SHP77 (cell line): ENCODE measurements at regions not wholly inside any gene's neighbourhood (a gene's known extent, or its start where the extent isn't known, plus 50 kb on each side); places are given as distances from the start of the nearest gene placed in this dataset.

ENCODE experiments used
- DNase-seq, 2 experiments: peaks; one replicate each; lab custom pipeline; 2025; lab: John Stamatoyannopoulos, UW

DNA sequence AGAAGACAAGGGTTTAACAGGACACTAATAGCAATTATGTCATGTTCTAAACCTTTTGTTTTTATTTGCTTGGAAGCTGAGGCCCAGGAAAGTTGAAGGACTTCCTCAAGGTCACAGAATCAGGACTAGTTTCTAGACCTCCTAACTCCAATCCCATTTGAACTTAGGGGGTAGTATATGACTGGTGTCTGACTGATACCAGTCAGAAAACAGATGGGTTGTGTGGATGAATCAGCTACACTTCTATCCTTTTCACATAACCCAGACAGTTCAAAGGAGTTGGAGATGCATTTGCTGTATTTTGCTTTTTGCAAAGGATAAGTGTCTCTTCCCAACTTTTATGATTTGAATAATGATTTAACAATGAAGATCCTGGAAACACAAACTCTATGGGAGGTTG lies 322.5 kb downstream of the HLX start:
- DNase-seq: no peak

DNA sequence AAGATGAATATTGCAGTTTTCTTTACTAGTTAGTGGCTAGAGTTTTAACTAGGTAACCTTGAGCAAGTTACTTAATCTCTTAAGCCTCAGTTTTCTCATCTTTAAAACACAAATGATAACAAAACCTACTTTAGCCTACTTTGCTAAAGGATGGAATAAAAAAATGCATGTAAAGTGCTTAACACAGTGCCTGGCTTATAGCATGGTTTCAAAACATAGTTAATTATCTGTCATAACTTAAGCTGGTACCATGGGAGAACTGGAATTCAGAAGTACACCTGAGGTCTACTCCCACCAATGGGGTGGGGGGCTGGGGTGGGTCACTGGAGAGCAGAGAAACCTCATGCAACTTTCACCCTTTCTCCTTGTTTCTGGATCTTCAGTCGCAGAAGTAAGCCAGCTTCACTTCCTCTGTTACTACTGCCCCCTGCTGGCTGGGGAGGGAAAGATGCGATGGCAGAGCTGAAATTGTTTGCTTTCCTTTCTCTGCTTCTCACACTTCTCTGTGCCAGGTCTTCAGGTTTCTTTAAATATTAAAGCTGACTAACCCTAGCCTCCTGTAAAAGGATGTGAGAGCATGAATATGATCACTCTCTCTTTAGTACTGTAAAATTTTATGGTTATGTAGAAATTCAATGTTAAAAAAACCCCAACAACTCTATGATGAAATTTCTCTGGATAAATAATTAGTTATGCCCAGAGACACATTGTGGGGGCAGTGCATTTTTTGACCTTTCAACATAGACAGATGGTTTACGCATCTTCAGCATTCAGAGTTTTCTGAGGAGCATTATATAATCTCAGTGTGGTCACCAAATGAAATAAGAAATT lies 324.2 kb downstream of the HLX start:
- peak; percentile 41 to 65 for DNase-seq

DNA sequence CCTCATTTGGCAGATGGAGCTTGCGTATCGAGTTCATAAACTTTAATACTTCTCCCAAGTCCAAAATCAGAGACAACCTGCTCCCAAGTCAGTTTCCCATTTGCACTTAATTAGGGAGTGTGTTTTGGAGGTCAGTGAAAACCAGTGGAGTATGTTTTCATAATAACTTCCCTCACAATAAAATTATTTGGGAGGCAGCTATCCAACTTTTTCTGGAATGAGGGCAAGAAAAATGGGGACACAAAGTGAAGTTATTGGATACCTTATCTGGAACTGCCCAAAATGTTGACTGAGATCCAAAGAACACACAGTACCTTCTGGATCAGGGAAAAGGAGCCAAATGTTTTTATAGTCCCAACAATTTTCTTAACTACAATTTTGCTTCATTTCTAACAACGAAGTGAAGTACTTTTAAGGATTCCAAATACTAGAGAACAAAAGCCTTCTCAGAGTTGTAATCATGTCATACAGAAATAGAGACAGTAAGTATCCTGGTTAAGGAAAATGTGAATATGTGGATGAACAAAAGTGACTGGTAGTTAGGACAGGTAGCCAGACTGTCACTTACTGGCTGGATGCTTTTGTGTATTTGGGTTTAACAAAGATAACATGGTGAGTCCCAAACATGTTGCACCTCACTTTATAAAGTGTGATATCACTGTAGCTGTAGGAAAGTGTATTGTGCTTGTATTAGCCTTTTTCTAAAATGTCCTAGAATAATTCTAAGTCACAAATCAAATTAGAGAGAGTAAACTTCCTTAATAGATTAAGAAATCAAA lies 325.0 kb downstream of the HLX start:
- no peak for DNase-seq

DNA sequence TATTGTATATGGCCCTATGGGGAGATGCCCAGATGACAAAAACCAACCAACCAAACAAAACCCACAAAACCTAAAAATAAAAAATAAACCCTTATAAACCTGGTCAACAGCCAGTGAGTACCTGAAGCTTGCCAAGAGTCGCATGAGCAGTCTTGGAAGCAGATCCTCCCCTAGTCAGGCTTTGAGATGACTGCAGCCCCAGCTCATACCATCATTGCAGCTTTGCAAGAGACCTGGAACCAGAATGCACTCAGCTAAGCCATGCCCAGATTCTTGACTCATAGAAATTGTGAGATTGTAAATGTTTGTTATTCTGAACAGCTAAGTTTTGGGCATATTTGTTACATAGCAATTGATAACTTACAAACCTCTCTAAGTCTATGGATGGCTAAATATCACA lies 326.8 kb downstream of the HLX start:
- DNase-seq: no peak

DNA sequence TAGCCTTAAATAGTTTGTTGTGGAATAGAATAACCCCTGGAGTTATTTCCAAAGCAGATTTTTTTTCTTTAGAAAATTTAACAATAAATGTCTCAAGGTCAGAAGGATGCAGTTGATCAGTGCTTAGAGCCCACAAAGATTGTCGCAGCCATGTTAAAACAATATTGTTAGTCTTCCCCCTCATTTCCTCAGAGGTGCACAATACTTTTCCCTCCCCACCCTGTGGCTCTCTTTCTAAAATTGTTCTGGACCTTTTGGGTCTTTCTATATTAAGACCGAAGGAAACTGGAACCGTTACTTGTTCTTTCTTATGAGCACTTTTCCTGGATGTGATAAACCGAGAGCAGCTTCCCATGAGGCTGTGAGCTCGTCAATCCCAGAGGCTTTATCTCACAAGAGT lies 333.7 kb downstream of the HLX start:
- DNase-seq: no peak

DNA sequence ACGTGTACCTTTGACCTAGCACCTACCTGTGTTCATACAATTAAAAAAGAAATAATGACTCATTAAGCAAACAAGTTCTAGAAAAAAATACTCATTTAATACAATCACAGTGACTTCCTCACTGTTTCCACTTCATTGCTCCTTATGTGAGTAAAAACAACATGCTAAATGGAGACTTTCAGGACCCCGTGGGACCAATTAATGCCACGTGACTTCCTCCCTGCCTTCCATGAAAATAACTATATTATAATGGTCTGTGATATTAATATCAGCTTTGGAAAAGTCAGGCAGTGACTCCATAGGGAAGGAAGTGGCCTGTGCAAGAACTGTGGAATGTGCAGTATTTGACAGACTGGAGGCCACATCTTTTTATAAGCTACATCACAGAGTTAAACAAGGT lies 337.8 kb downstream of the HLX start:
- DNase-seq: no peak

DNA sequence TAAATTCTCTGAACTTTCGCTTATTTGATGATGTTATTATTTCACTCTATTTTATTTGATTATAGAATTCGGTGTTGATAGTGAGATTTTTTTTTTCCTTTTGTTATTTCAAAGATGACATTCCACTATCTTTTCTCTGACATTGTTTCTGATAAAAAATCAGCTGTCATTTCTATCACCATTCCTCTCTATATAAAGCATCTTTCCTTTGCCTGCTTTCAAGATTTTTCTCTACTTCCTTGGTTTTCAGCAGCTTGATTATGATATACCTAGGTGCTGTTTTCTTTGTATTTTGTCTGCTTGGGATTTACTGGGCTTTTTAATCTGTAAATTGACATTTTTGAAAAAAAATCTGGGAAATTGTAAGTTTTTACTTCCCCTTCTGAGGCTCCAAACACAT lies 344.0 kb downstream of the HLX start:
- DNase-seq: no peak

DNA sequence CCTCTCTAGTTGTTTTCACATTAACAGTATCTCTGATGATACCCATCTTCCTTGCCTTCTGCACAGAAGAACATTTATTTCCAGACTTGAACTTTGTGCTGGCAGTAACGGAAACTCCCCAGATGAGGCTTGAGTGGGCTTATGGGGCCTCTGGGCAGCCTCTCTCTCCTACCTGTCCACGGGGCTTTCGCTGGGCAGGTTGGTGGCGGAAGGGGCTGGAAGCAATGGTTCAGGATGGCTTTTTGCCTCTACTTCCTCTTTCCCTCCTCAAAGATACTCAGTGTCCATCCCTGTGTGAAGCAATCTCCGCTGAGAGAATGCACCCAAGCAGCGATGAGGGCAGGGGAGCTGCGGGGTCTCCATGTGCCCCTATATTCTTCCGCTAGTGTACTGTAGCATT lies 348.2 kb downstream of the HLX start:
- DNase-seq: no peak

DNA sequence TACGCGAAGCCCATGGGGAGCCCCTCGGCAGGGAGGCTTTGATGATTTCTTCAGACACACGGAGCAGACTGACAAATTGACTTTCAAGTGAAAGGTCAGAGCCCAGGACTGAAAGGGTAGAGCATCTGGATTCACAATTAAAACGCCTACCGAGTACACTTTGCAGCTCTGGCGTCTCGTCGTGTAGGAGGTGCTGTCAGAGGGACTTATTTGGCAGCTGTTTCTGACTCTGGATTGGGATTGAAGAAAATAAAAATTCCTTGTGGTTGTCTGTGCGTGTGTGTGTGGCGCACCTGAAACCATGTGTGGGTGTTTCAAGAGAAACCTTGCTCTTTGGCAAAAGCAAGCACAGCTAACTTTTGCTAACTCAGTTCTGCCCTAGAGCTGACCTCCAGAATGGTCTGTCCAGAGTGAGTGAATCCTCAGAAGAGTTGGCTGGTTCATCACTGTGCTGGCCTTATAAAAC lies 348.7 kb downstream of the HLX start:
- DNase-seq: no peak

DNA sequence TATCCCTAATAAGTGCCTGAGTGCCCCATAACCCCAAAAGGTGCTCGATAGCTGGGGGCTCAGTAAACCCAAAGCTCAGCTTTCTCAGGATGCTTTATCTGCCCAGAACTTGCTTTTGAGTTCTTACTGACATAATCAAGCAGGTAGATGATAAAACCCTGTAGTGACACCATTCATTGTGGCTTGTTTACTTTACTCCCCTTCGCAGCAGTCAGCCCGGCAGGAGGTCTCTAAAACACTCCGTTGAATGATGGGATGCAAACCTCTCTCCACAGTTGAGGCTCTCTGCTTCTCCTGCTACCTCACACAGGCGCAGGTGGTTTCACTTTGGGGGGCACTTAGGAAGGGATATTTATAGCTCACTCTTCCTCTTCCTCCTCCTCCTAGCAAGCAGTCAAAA lies 349.4 kb downstream of the HLX start:
- DNase-seq: no peak

DNA sequence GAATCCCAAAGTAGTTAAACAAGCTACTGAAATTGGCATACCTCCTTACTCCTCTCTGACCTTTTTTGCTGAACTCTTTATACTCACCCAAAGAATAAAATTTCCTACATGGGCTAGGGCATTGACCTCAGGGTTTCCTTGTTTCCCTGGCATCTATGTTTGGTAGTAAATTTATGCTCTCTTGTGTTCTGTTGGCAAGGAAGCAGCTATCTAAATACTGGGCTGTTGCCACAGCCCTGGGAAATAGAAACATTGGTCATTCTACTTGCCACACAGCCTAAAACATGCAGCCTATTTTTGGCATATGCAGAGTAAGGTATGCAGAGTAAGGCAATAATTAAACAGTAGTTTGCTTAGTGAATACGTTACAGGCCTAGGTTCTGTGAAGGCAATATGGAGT lies 351.4 kb downstream of the HLX start:
- DNase-seq: no peak

DNA sequence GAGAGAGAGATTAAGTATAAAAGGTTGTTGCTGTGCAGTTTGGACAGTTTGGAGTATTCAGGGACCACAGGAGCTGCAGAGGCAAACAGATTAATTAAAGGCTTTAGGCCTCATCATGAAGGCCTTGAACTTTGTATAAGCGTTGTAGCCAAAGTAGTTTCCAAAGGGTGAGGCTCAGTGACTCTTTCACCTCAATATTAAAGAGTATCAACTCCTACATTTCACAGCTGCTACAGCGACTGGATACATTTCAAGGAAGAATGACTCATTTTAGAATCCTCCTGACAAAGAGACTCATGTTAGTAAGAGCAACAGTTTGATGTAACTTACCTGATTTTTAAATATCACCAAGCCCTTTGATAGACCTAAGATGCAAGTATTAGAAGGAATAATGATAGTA lies 355.5 kb downstream of the HLX start:
- no peak for DNase-seq

DNA sequence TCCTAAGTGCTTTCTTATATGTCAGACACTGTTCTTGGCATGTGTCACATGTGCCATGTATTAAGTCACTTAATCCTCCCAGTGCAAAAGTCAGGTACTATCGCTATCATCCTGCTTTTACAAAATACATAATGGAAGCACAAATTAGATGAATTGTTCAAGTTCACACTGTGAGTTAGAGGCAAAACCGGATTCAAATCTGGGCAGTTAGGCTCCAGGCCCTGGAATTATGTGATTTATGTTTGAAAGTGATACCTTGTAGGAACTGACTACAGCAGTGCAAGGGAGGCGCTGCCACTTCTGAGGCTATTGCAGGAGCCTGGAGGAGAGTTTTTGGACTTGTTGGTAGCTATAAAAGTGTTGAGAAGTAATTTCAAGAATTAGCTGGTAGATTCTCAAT lies 358.3 kb downstream of the HLX start:
- no peak for DNase-seq

DNA sequence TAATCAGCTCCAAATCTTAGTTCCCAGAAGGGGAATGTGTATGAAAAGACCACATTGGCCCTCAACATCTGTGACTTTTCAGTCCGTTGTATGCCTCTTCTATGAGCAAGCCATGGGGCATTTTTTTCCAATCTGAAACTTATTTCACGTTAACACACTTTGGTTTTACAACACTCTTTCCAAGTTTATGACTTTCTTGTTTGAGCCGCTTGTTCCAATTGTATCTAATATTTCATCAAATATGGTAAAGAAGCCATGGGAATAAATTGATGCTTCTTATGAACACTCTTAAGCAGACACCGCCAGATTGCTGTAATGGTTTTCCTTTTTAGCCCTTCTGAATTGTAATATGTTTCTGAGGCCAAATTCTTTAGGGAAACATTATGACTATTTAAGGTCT lies 359.9 kb downstream of the HLX start:
- DNase-seq: no peak

DNA sequence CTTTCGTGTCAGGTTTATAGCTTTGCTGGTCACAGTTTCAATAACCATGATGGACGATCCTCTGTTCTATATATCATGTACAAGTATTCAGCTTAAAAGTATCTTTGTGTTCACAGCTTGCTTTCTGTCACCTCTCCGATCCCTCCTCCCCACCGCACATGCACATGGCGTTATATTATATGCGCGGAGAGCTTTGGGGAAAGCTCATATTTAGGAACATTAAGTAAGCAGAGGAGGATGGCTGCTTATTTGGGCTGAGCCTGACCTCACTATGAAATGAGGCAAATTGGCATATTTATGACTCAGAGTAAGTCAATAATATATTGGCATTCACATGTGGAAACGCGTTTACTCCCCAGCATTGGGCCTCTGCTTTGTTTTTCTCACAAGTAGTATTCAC lies 360.5 kb downstream of the HLX start:
- peak; percentile 64 to 66 for DNase-seq

DNA sequence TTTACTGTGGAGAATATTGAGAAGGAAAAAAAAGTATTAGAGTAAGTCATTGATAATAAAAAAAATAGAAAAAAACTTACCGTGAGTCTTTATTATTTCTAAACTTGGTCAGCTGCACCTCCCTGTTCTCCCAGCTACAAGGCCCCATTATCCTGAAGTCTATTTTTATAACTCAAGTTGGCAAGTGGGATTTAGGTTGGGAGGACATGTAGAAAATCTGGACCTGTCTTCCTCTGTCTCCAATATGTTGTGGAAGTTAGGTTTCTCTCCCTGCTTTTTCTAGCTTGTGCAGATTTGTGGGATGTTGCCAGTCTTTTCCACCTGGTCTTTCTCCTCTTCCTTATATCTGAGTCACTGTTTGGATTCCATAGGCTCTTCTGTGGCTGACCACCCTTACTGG lies 361.4 kb downstream of the HLX start:
- DNase-seq: peak in 1 of 2 experiments; percentile 25

DNA sequence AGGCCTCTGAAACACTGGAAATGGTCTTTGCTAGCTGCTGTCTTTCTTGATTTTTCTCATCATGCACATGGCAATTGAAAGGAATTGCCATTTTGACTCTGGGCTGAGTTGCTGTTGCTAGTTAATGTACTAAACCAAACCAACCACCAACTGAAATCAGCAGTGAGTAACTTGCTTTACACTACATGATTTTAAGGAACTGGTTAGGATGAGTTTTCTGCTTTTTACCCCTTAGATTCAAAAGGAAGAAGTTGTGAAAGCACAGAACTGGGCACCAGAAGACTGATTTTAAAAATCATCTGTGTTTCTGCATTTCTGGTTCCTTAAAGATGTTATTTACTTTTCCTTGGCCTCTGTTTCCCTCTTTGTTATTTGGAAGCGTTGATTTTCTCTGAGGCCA lies 361.9 kb downstream of the HLX start:
- DNase-seq: no peak

DNA sequence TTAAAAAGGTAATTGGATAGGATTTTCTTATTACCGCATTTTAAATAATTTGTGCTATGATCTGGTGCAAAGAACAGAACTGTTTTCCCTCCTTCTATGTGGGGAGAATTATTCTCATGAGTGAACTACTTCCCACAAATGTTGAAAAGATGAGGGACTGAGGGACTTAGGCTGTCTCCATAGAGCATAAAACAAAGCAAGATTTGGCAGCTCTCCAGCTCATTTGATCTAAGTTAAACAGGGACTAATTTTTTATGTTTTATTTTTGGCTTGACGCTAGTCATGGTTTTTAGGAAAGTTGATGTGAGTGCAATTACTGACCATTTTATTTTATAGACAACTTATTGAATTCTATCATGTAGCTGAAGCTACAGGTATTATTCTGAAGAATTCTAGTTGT lies 362.3 kb downstream of the HLX start:
- no peak for DNase-seq

DNA sequence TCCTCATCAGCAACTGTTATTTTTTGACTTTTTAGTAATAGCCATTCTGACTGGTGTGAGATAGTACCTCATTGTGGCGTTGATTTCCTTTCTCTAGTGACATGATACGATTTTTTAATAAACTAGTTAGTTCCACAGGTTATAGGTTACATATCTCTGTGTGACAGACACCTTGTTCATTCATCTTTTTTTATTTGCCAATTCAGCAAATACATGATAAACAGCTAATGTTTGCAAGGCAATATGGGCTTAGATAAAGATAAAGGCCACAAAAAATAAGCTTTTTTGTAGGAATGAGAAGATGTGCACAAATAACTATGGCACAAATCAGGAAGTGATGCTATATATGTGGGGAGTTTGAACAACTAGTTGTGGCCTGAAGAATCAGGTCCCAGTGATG lies 366.8 kb downstream of the HLX start:
- DNase-seq: no peak

DNA sequence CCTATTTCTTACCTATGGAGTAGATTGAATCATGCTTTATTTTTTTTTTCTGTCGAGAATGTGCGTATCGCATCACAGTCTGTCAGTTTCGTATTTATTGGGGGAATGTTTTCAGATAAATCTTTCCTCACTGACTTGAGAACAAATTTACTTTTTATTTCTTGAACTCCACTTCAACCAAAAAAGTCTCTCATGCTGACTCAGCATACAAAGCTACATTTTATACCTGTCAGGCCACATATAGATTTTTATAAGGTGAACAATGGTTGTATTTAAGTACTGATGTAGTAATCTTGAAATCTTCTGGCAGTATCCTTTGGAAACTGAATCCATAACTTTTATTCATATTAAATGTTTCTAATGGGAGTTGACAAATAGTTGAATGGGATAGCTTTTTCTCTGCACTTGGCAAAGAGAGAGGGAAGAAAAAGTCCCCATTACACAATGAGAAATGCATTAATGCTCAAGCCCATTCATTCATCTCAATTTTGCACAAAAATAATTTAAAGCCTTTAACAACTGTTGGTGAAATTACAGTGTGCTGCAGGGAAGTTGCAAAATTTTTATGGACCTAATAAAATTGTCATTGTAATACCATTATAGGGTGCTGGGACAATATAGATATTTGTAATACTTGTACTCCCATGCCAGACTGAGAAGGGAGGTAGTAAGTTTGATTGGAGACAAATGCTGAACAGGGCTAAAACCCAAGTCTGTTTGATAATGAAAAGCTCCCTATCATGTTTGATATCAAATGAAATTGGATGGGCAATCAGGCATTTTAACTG lies 367.6 kb downstream of the HLX start:
- no peak for DNase-seq

DNA sequence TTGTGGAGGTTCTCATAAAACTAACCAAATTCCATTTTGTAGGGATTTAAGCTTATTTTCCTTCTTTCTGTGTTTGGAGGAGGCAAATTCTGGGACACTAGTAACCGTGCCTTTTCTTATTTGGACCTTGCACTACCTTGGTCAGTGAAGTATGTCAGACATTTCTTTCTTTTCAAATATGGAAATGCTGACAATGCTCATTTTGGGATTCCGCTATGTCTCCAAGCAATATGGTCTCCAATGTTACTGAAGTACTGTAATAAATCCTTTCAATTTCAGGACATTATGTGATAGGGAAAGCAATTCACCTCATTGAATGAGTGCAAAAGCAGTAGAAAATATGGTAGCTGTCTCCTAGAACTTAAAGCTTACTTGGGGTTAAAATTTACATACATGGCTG lies 372.3 kb downstream of the HLX start:
- no peak for DNase-seq

DNA sequence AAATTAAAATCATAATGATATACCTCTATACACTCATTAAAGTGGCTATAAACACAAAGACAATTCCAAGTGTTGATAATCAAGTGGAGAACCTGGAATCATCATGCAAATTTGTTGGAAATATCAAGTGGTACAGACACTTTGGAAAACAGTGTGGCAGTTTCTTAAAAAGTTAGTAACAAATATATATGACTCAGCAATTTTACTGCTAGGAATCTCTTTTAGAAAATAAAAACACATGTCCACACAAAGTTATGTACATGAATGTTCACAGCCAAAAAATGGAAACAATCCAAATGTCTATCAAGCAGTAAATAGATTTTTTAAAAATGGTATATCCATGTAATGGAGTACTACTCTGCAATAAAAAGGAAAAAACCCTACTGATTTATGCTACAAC lies 375.6 kb downstream of the HLX start:
- DNase-seq: no peak

DNA sequence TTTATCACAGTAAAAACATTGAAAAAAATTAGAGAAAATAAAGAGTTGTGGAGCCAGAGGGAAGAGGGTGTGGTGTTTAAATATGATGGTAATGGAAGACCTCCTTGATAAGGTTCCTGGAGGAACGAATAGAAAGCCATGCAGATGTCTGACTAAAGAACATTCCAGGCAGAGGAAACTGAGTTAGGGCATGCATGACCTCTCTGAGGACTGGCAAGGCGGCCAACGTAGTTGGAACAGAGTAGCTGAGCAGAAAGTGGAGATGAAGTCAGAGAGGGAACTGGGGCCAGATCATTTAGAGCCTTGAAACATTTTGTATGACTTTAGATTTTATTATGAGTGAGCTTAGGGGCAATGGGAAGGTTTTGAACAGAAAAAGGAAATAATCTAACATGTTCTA lies 377.5 kb downstream of the HLX start:
- DNase-seq: no peak
